HL-60 (cell line): ENCODE measurements at regions not wholly inside any gene's neighbourhood (a gene's known extent, or its start where the extent isn't known, plus 50 kb on each side); places are given as distances from the start of the nearest gene placed in this dataset.

Experiments used
- CTCF ChIP-seq: IDR thresholded peaks from one replicate; pipeline ENCODE4 v1.5.1; 2011; ENCODE audit warnings: low read length, control low read depth, inconsistent platforms; ENCODE audit not compliant: insufficient read depth
- POLR2AphosphoS5 ChIP-seq: IDR thresholded peaks from 2 replicates; pipeline ENCODE4 v1.6.1; 2012; ENCODE audit warnings: low read depth

- TF ChIP-seq POLR2AphosphoS5 (no peak), CTCF (no peak)
Measured at GRCh38 chr17:63189930-63190329, 223.9 kb downstream of the TANC2 start.
